T-helper 2 cell (primary cell): ENCODE measurements at regions not wholly inside any gene's neighbourhood (a gene's known extent, or its start where the extent isn't known, plus 50 kb on each side); places are given as distances from the start of the nearest gene placed in this dataset.
A peak's percentile ranks its signal among the peaks of the same experiment; 100 is the strongest.

Experiments
- DNase-seq, 5 experiments: peaks; one replicate each; pipeline versions ENCODE4 v3.0.0 to v3.0.0-alpha.2; 2012 to 2022

DNA sequence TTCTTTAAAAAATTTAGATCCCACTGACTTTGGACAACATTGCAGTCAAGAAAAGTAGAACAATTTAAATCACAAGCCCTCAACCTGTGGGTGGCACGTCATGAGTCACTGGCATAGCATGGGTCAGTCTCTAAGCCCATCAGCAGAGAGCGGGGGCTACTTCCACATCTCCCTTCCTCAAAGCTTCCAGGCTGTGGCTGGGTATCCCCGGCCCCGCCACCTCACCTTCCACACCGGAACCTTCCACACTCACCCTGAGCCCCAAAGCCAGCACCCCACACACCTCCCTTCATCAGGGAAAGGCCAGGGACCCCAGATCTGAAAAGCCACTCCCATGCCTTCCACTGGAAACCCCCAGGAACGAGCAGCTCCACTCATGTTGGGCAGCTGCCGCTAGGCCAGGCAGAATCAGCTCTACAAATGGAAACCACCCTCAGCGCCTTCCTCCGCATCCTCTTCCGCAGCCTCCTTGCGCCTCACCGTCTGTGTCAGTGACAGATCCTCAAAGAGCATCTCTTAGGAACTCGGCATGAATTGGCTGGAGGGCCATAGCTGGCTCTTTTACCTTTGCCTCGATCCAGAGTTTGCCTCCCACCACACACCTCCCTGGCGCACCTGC, 156.5 kb downstream of the ERCC6L2 start:
- DNase-seq: no peak

DNA sequence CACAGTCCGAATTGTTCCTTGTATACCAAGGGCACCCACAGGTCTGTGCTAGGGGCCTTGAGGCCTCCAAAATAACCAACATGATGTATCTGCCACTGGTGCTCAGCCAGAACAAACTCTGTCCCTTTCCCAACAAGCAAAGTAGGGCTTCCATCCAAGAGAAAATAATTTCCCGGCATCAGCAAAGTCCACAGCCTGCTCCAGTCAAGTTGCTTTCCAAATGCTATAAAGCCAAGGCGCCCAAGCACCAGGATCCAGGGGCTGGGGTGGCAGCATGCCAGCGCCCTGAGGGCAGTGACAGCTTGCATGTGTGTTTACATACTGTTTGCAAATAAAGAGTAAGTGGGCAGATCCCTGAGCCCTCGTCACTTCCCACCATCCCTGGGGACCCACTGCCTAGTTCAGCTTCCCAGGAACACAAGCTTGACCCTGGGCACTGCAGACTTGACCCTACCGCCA, 155.9 kb downstream of the ERCC6L2 start:
- no peak for DNase-seq

DNA sequence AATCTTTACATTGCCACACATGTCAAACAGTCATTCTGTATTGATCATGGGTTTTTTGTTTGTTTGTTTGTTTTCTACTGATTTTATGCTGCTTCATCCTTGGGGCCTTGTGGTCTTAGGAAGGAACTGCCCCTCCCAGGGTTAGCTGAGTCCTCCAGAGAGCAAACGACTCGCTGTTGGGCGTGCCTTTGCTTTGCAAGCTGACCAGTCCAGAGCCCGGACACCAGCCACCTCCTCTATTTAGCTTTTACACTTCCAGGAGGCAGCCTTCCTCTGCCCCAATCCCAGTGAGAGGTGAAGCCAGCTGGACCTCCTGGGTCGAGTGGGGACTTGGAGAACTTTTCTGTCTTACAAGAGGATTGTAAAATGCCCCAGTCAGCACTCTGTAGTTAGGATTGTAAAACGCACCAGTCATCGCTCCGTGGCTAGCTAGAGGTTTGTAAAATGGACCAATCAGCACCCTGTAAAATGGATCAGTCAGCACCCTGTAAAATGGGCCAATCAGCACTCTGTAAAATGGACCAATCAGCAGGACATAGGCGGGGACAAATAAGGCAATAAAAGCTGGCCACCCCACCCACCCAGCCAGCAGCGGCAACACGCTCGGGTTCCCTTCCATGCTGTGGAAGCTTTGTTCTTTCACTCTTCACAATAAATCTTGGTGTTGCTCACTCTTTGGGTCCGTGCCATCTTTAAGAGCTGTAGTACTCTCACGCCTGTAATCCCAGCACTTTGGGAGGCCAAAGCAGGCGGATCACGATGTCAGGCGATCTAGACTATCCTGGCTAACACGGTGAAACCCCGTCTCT, 154.4 kb downstream of the ERCC6L2 start:
- no peak for DNase-seq

DNA sequence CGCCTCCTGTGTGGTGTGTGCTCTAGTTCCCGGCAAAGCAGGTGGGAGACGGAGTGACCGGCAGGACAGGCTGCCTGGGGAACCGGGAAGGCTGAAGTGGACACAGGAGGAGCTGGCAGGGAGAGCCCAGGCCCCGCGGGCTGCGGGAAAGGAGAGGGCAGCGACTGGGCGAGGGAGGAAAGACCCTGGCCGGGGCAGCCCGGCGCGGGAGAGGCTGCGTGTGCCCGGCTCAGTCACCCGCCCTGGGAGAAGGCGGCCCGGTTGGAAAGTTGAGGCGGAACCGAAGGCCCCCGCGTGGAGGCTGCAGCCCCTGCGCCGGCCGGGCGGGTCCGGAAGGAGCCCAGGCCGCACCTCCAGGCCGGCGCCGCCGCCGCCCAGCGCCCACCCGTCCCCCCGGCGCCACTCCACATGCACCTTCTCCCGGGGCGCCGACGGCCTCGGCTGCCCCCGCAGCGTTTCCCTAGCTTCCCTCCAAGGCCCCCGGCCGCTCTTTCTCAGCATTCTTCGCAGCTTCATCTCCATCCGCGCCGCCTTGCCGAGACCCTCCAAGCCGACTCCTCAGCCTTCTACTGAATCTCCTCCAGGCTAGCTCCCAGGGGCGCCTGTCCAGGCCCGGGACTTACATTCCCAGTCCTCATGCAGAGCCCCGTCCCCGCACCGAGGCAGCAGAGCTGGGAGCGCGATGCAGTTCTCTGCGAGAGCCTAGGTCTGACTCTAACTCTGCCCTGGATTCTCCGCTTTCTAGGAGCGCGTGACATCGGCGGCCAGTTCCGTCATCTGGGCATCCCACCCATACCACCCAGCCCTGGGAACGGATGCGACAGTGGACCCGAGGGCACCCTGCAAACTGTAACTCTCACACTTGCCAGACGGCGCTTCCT, 152.0 kb downstream of the ERCC6L2 start:
- peak in 1 of 5 experiments; percentile 15 for DNase-seq

DNA sequence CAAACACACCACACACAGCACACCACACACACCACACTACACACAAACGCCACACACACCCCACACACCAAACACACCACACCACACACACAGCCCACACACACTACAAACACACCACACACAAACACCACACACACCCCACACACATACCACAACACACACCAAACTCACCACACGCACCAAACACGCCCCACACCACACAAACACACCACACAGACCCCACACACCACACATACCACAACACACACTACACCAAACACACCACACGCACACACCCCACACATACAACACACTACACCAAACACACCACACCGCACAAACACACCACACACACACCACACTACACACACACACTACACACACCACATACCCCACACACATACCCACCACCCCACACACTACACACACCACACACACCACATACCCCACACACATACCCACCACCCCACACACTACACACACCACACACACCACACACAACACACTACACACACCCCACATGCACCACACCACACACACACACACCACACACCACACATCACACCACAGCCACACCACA, 151.2 kb downstream of the ERCC6L2 start:
- DNase-seq: peak in 1 of 5 experiments; percentile 52

DNA sequence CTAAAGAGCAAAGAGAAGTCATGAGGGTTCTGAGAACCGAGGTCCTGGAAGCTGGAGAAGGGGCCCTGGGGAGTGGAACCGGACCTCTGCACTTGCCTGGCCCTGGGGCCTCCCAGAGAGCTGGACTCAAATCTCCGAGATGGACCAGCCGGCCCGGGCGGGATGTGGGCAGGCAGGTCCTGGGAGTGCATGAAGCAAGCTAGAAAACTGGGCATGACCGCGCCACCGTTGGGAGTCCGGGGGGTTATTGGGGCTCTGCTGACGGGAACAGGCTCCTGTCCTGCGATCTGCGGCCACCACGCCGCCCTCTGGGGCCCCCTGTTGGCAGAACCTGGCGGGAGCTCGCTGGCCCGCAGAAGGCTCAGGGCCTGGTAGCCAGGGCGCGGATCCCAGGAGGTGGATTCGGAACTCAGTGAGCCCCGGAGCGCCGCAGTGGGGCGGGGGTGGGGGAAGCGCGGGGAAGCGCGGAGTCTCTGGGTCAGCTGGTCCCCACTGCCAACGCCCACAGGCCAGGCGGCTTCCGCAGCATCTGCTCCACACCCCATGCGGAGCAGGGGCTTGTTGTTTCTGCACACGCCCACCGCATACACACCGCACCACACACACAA, 150.6 kb downstream of the ERCC6L2 start:
- no peak for DNase-seq

DNA sequence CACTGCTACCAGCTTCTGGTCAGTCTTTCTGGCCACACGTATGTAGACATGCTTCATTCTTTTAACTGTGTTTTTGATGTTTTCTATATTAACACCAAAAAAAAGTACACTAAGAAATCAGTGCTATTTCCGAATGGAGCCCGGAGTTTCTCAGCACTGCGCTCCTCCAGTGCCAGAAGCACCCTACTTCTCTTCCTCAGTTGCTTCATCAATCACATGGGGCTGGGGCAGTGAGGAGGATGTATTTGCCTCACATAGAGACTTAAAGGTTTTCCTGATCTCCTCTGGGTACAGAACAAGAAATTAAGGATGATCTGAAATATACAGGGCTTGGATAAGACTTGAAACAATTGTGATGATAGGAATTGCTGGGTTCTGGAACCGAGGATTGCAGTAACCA, 148.0 kb downstream of the ERCC6L2 start:
- DNase-seq: no peak

DNA sequence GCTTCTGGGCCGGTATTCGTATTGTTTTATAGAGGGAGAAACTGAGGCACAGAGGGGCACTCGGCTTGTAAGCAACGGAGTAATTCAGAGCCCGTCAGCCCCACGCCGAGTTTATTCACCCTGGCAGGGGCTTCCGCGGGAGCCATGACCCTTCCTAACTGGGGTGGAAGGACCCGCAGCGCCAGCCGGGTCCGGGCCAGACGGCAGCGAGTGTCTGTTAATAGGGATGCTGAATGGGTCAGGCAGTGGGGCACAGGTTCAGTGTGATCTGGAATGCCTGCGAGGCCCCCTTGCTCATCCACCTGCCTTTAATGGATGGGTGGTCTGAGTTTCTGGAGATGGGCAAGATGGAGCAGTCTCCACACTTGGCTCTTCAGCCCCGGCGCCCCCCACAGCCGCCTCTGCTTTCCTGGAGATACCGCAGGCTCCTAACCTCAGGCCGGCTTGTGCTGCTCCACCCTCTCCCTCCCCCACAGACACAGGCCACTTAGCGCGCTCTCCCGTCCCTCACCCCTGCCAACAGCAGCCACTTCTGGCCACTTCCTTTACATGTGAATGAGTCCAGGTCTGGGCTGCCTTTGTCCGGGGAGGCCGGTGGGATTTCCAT, 147.1 kb downstream of the ERCC6L2 start:
- peak in 2 of 5 experiments; percentile 21 to 66 for DNase-seq

DNA sequence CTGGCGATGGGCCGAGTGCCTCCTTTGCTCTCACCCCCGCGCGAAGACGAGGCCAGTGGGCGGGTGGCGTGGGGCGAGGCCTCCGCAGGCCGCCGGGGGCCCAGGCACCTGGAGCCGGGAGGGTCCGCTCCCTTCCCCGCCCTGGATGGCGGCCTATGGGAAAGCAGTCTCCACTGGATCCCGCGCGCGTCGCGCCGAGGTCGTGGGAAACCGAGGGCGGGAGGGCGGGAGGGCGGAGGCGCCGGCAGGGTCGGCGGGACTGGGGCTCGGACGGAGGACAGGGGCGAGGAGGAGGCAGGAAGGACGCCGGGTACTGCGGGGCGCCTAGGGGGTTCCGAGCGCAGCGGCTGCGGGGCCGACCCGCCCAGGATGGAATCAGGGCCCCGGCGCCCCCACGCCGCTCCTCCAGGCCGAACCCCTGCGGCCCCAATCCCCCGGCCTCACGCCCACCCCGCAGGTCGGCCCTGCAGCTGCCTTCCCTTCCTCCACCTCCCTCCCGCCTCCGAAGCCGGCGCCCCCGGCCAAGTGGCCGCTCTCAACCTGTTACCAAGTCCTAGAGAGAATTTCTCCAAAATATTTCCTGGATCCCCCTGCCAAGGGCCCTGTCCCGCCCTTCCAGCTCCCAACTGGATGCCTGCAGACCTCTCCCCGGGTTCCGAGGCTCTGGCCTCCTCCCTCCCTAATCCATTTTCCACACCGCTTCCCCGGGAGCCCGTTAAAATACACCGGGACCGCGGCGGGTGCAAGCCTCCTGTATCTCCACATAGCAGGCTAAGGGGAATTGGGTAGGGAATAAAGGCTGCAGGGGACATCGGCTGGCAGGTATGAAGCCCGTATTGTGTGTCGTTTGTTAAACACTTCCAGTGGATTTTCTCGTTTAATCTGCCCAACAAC, 146.3 kb downstream of the ERCC6L2 start:
- peak in 1 of 5 experiments; percentile 34 for DNase-seq

DNA sequence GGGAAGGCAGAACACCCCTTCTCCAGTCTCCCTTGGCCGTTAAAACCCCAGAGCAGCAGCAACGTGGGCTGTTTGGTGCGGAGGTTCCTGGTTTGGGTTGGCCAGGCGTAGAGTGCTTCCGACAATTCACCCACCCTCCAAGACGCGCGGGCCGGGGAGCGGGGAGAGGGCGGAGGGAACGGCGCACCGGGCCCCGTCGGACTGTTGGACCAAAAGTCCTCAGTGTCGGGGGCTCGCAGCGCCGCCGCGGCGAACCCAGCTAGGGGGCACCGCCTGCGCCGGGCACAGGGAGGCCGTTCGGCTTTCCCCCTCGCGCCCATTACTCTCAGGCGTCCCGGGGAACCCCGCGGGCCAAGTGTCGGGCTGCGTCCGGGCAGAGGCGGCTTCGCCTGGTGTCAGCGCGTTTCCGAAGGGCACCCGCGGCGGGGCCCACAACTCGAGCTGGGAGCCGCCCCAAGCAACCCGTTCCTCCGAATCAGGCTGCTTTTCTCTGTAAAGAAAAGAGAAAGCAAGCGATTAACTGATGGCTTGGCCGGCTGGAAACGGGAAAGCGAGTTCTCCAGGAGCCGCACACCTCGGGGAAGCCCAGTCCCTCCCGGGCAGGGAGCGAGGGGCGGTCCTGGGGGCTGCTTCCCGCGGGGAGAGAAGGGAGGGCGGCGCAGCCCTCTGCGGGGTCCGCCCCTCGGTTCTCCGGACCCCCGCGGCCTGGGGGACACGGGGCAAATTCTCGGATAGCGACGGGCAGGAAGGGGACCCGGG, 145.5 kb downstream of the ERCC6L2 start:
- peak in 4 of 5 experiments; percentile 15 to 77 (median 36) for DNase-seq

DNA sequence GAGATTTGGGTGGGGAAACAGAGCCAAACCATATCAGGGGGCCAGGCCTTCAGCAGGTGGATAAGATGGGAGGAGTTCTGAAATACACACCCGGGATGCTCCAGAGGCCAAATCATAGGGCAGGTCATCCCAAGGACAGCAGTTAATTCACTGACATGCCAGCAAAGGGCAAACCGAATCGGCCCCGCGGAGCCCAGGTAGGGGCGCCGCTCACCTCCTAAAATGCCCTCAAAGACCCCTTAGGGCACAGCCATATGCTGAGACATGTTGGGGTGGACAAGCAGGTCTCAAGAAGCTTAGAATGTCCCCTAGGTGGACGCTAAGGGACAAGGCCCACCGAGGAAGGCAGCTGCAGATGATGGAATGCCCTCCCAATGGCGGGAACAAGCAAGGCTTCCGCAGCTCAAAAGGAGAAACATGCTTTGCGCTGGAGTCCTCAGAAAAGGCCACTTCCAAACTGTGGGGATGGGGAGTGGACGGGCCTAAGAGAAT, 144.9 kb downstream of the ERCC6L2 start:
- no peak for DNase-seq
